NT2/D1 (cell line): ENCODE measurements at regions not wholly inside any gene's neighbourhood (a gene's known extent, or its start where the extent isn't known, plus 50 kb on each side); places are given as distances from the start of the nearest gene placed in this dataset.
A peak's percentile ranks its signal among the peaks of the same experiment; 100 is the strongest.

Experiments used
- DNase-seq: peaks from one replicate; pipeline ENCODE4 v3.0.0-alpha.2; 2011; ENCODE audit warnings: low read depth, low spot score
- H3K27me3 ChIP-seq: 2 replicates; pipeline ENCODE4 v1.6.0; 2011; ENCODE audit warnings: mild to moderate bottlenecking; ENCODE audit not compliant: insufficient read length, insufficient read depth
- H3K36me3 ChIP-seq: 2 replicates; pipeline ENCODE4 v1.6.1; 2011; ENCODE audit warnings: mild to moderate bottlenecking, low read length, mixed read lengths; ENCODE audit not compliant: insufficient read depth, insufficient read length
- H3K4me1 ChIP-seq: 2 replicates; pipeline ENCODE4 v1.5.1; 2011; ENCODE audit not compliant: insufficient read depth, insufficient read length
- H3K4me3 ChIP-seq: 2 replicates; pipeline ENCODE4 v1.5.1; 2011; ENCODE audit warnings: low read depth; ENCODE audit not compliant: insufficient read length
- H3K9ac ChIP-seq: 2 replicates; pipeline ENCODE4 v1.6.0; 2011; ENCODE audit warnings: low read depth; ENCODE audit not compliant: insufficient read length
- H3K9me3 ChIP-seq: 2 replicates; pipeline ENCODE4 v1.5.1; 2011; ENCODE audit warnings: mild to moderate bottlenecking, low read length; ENCODE audit not compliant: insufficient read depth
- SUZ12 ChIP-seq: IDR thresholded peaks from 2 replicates; pipeline ENCODE4 v1.6.1; 2011; ENCODE audit not compliant: insufficient read length, insufficient read depth; ENCODE audit errors: extremely low read depth
- YY1 ChIP-seq: IDR thresholded peaks from 2 replicates; pipeline ENCODE4 v1.6.1; 2011; ENCODE audit not compliant: insufficient read length, insufficient read depth
- ZNF274 ChIP-seq: IDR thresholded peaks from 2 replicates; pipeline ENCODE4 v1.6.1; 2011; ENCODE audit warnings: mild to moderate bottlenecking, low read depth, low read length

- TF ChIP-seq YY1 (no peak), SUZ12 (no peak), ZNF274 (no peak)
- Histone ChIP-seq H3K9ac (no peak overlapping the region), H3K36me3 (no peaks in the 10 kb centered on the region), H3K27me3 (no peaks in the 10 kb centered on the region), H3K9me3 (no peaks in the 10 kb centered on the region), H3K4me3 (no peak overlapping the region), H3K4me1 (no peaks in the 10 kb centered on the region)
- DNase-seq, result no peak
Observed at GRCh38 chr4:188221090-188221489, 81.8 kb downstream of the TRIML1 start.

DNA sequence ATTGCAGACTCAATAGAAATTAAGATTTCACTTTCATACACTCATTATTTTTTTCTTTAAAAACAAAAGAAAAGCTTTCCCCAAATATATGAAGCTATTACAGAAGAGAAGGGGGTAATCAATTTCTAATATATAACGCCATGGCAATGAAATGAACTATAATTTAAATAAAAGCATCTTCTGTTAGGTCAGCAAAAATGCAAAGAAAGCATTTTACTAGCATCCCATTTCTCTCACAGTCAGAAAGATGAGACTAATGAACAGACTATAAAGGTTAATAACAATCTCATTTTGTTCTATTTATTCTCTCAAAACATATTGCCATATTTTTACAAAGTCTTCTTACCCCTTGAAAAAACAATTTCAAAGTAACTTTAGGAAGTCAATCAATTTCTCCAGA is 89.0 kb downstream of the TRIML1 start:
- no peaks in the 10 kb centered on the region for H3K9me3 ChIP-seq

DNA sequence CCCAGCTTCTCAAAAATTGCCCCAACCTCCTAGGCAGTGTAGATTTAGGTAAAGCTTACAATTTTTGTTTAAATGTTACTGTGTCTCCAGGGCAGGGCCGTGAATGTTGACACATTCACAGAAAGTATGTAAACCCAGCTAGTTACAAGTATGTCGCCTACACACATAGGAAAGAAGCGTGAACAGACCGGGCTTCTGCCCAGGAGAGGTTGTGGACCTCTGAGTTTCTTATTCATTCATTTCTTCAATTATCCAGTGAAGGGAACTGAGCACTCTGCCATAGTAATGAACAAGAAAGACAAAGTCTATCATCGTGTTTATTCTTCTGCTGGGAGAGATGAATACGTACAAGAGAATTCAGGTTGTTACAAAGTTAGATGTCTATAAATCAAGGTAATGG is 93.2 kb downstream of the TRIML1 start:
- Histone ChIP-seq H3K9ac (no peak overlapping the region), H3K4me3 (no peak overlapping the region), H3K27me3 (no peaks in the 10 kb centered on the region), H3K4me1 (no peaks in the 10 kb centered on the region), H3K9me3 (no peaks in the 10 kb centered on the region), H3K36me3 (no peaks in the 10 kb centered on the region)
- TF ChIP-seq SUZ12 (no peak), YY1 (no peak), ZNF274 (no peak)
- DNase-seq, result no peak

More for the DNA sequence above, 89.0 kb downstream of the TRIML1 start:
- Histone ChIP-seq H3K36me3 (no peaks in the 10 kb centered on the region), H3K9ac (no peak overlapping the region), H3K4me1 (no peaks in the 10 kb centered on the region), H3K27me3 (no peaks in the 10 kb centered on the region), H3K4me3 (no peak overlapping the region)
- TF ChIP-seq SUZ12 (no peak), ZNF274 (no peak), YY1 (no peak)
- no peak for DNase-seq

GRCh38 chr4:188242041-188242440 is 102.8 kb downstream of the TRIML1 start:
- no peak for DNase-seq
- H3K9ac ChIP-seq, result no peak overlapping the region
- H3K4me1 ChIP-seq, result peaks cover 4% of the 10 kb centered on the region
- TF ChIP-seq YY1 (no peak), ZNF274 (no peak), SUZ12 (no peak)
- H3K27me3 ChIP-seq, result no peaks in the 10 kb centered on the region
- H3K4me3 ChIP-seq, result no peak overlapping the region
- no peaks in the 10 kb centered on the region for H3K36me3 ChIP-seq
- H3K9me3 ChIP-seq, result no peaks in the 10 kb centered on the region

- no peak for DNase-seq
- TF ChIP-seq SUZ12, result no peak
- no peak for TF ChIP-seq YY1
- TF ChIP-seq ZNF274, result no peak
- Histone ChIP-seq H3K36me3 (no peaks in the 10 kb centered on the region), H3K4me1 (peaks cover 4% of the 10 kb centered on the region), H3K9me3 (no peaks in the 10 kb centered on the region), H3K4me3 (no peak overlapping the region), H3K27me3 (no peaks in the 10 kb centered on the region), H3K9ac (no peak overlapping the region)
Observed at GRCh38 chr4:188245651-188246050, 106.4 kb downstream of the TRIML1 start.

- Histone ChIP-seq H3K4me1 (peaks cover 4% of the 10 kb centered on the region), H3K9me3 (no peaks in the 10 kb centered on the region), H3K4me3 (no peak overlapping the region), H3K27me3 (no peaks in the 10 kb centered on the region), H3K9ac (no peak overlapping the region), H3K36me3 (no peaks in the 10 kb centered on the region)
- peak; percentile 28 for DNase-seq
- TF ChIP-seq YY1 (no peak), SUZ12 (no peak), ZNF274 (no peak)
Observed at GRCh38 chr4:188246488-188246887, 107.2 kb downstream of the TRIML1 start.

GRCh38 chr4:188254211-188254610 is 115.0 kb downstream of the TRIML1 start:
- Histone ChIP-seq H3K36me3 (no peaks in the 10 kb centered on the region), H3K9me3 (no peaks in the 10 kb centered on the region), H3K27me3 (no peaks in the 10 kb centered on the region), H3K9ac (no peak overlapping the region), H3K4me3 (no peak overlapping the region), H3K4me1 (no peaks in the 10 kb centered on the region)
- no peak for DNase-seq
- TF ChIP-seq ZNF274, result no peak
- no peak for TF ChIP-seq SUZ12
- no peak for TF ChIP-seq YY1
